WERI-Rb-1 (cell line): ENCODE measurements at regions not wholly inside any gene's neighbourhood (a gene's known extent, or its start where the extent isn't known, plus 50 kb on each side); places are given as distances from the start of the nearest gene placed in this dataset.
"Not testable (repeated sequence)": the region's sequence is repeated elsewhere in the genome, so short reads cannot be mapped to it uniquely, and the experiment has no call there.

Source experiments
- DNase-seq: peaks from one replicate; pipeline ENCODE4 v3.0.0-alpha.2; 2020
- H3K27ac ChIP-seq: fragments of 250-450 bp; sonication (Bioruptor Pico); 2 replicates; pipeline ENCODE4 v1.5.1; 2020; ENCODE audit warnings: mild to moderate bottlenecking, moderate library complexity
- H3K27me3 ChIP-seq: fragments of 250-450 bp; sonication (Bioruptor Pico); 2 replicates; pipeline ENCODE4 v1.5.1; 2021; ENCODE audit warnings: mild to moderate bottlenecking, low read depth, moderate library complexity; ENCODE audit not compliant: insufficient read depth, severe bottlenecking
- H3K36me3 ChIP-seq: fragments of 250-450 bp; sonication (Bioruptor Pico); 2 replicates; pipeline ENCODE4 v1.5.1; 2020; ENCODE audit warnings: mild to moderate bottlenecking, moderate library complexity
- H3K4me3 ChIP-seq: 2 replicates; pipeline ENCODE4 v1.5.1; 2011; ENCODE audit warnings: low read depth, mild to moderate bottlenecking, control low read depth, low read length
- H3K9me3 ChIP-seq: fragments of 250-450 bp; sonication (Bioruptor Pico); 2 replicates; pipeline ENCODE4 v1.5.1; 2021; ENCODE audit warnings: mild to moderate bottlenecking, moderate library complexity; ENCODE audit not compliant: severe bottlenecking
- TF ChIP-seq, protein P1 (sequence below): IDR thresholded peaks from 2 replicates; pipeline ENCODE4 v1.5.1; 2011; ENCODE audit warnings: low read depth, mild to moderate bottlenecking, control low read depth, inconsistent platforms, low read length

DNA sequence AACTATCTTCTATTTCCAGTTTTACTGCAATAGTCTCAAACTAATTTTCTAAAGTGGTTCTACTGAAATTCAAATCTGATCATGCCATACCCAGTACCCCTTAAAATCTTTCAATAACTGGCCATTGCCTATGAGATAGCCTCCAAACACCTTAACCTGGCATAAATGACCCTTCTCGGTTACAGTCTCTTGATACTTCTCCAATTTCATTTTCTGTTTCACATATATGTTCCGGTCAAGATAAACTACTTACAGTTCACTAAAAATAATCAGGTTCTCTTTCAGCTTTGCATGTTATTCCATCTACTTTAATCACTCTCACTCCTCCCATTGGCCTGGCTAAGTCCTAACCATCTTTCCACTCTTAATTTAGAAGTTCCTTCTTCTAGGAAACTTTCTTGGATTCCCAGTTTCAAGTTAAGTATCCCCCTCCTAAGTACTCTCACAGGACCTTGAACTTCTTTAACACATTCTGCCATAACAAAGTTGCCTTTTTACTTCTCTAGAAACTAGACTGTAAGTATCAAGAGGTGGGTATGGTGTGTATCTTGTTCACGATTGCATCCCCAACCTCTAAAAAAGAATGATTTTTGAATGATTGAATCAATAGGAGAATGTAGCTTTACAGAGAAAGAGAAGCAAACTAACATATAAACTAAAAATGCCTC is 110.2 kb upstream of the RBBP8 start:
- Histone ChIP-seq H3K4me3 (no peak overlapping the region), H3K9me3 (no peaks in the 10 kb centered on the region), H3K36me3 (no peaks in the 10 kb centered on the region), H3K27ac (no peak overlapping the region), H3K27me3 (no peaks in the 10 kb centered on the region)
- no peak for DNase-seq
- TF ChIP-seq, protein P1, sequence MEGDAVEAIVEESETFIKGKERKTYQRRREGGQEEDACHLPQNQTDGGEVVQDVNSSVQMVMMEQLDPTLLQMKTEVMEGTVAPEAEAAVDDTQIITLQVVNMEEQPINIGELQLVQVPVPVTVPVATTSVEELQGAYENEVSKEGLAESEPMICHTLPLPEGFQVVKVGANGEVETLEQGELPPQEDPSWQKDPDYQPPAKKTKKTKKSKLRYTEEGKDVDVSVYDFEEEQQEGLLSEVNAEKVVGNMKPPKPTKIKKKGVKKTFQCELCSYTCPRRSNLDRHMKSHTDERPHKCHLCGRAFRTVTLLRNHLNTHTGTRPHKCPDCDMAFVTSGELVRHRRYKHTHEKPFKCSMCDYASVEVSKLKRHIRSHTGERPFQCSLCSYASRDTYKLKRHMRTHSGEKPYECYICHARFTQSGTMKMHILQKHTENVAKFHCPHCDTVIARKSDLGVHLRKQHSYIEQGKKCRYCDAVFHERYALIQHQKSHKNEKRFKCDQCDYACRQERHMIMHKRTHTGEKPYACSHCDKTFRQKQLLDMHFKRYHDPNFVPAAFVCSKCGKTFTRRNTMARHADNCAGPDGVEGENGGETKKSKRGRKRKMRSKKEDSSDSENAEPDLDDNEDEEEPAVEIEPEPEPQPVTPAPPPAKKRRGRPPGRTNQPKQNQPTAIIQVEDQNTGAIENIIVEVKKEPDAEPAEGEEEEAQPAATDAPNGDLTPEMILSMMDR: no peak

DNA sequence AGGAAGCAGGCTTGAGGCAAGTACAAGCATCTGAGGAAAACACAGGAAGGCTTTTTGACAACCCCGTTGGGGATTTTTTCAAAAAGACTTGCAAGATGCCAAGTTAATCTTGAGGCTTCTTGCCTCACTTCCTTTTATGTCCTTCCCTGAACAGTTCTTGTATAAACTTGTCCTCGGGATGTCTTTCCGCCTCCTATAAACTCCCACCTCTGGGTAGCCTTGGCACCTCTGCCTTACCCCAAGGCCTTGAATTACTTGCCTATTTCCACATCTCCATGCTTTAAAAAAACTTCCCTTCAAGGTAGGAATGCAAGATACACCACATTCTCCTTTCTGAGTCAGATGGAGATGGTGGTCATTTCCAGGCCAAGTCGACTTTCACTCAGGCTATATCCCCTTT is 106.4 kb upstream of the RBBP8 start:
- no peak overlapping the region for H3K4me3 ChIP-seq
- H3K36me3 ChIP-seq: no peaks in the 10 kb centered on the region
- no peak overlapping the region for H3K27ac ChIP-seq
- no peaks in the 10 kb centered on the region for H3K27me3 ChIP-seq
- H3K9me3 ChIP-seq: no peaks in the 10 kb centered on the region
- TF ChIP-seq, protein P1: no peak
- DNase-seq: no peak

DNA sequence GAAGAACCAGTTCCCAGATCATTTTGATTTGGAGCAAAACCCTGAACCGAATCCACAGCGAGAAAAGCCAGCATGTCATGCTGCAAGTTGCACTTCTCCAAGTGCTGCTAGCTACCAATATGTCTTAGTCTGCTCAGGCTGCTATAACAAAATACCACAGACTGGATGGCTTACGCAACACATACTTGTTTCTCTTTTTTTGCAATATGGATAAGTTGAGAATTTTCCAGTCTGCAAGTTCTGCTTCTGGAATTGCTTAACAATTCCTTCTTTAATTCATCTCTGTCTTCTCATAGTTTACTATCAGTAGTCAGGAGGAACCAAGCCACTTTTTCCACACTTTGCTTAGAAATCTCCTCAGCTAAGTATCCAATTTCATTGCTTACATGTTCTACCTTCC is 105.9 kb upstream of the RBBP8 start:
- DNase-seq: no peak
- Histone ChIP-seq H3K27me3 (no peaks in the 10 kb centered on the region), H3K9me3 (no peaks in the 10 kb centered on the region), H3K27ac (no peak overlapping the region), H3K4me3 (no peak overlapping the region), H3K36me3 (no peaks in the 10 kb centered on the region)
- TF ChIP-seq, protein P1: no peak

DNA sequence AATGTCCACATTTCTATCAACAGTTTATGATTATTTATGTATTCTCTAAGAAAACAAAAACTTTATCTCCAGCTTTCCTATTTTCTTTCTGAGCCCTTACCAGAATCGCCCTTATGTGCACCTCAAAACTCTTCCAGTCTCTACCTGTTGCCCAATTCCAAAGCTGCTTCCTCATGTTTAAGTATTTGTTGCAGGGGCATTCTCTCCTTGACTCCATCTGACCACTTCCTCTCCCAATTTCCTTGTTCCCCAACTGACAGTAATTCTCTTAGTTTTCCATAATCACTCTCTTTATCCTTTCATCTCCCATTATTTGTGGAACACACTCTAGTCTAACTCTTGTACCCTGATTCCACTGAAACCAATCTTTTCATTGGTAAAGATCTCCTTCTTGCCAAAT is 105.4 kb upstream of the RBBP8 start:
- Histone ChIP-seq H3K27me3 (no peaks in the 10 kb centered on the region), H3K9me3 (no peaks in the 10 kb centered on the region), H3K36me3 (no peaks in the 10 kb centered on the region), H3K4me3 (no peak overlapping the region), H3K27ac (no peak overlapping the region)
- TF ChIP-seq, protein P1: no peak
- no peak for DNase-seq

DNA sequence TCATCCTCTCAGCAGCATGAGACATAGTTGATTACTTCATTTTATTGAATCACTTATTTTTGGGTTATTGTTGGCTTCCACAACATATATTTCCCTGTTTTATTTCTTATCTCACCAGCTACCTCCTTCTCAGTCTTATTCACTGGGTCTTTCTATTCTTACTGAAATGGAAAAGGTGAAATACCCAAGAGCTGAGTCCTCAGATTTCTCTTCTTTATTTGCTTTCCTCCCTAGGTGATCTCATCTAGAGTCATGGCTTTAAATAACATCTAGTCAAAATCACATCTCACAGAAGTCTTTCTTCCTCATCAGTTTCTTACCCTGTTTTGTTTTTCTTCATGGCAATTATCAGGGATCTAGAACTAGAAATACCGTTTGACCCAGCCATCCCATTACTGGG is 105.0 kb upstream of the RBBP8 start:
- DNase-seq: no peak
- Histone ChIP-seq H3K4me3 (no peak overlapping the region), H3K9me3 (no peaks in the 10 kb centered on the region), H3K27me3 (no peaks in the 10 kb centered on the region), H3K36me3 (no peaks in the 10 kb centered on the region), H3K27ac (no peak overlapping the region)
- TF ChIP-seq, protein P1: no peak

DNA sequence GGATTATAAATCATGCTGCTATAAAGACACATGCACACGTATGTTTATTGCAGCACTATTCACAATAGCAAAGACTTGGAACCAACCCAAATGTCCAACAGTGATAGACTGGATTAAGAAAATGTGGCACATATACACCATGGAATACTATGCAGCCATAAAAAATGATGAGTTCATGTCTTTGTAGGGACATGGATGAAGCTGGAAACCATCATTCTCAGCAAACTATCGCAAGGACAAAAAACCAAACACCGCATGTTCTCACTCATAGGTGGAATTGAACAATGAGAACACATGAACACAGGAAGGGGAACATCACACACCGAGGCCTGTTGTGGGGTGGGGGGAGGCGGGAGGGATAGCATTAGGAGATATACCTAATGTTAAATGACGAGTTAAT is 104.5 kb upstream of the RBBP8 start:
- DNase-seq, H3K9me3 ChIP-seq, H3K27ac ChIP-seq, H3K27me3 ChIP-seq, H3K4me3 ChIP-seq, H3K36me3 ChIP-seq: not testable (repeated sequence)
